PC-3 (cell line): ENCODE measurements at regions not wholly inside any gene's neighbourhood (a gene's known extent, or its start where the extent isn't known, plus 50 kb on each side); places are given as distances from the start of the nearest gene placed in this dataset.

Experiments used
- ATAC-seq: fragments of 200-7000 bp; cut with Tn5 transposase; 2 replicates; pipeline ENCODE4 v1.9.1; 2020; ENCODE audit warnings: mild to moderate bottlenecking, moderate library complexity
- BruUV-seq: library from RNA; stranded (reverse); fragments of 400-500 nt; replicated peaks from 2 replicates; lab custom pipeline; 2021; lab: Mats Ljungman, UMichigan
- CTCF ChIA-PET: fragments of 300-600 bp; sonication (Branson Sonifier 250); formaldehyde crosslinking; loops from one replicate; lab custom pipeline; 2022; ENCODE audit warnings: antibody characterized with exemption; lab: Charles Lee
- POLR2A ChIA-PET: fragments of 300-600 bp; sonication (Branson Sonifier 250); formaldehyde crosslinking; loops from one replicate; lab custom pipeline; 2022; ENCODE audit warnings: antibody characterized with exemption; ENCODE audit not compliant: unreplicated experiment; lab: Charles Lee
- DNase-seq: peaks from one replicate; pipeline ENCODE4 v3.0.0-alpha.2; 2015
- H2AFZ ChIP-seq: fragments of 300-600 bp; sonication (generic); 2 replicates; pipeline ENCODE4 v1.6.0; 2016; ENCODE audit warnings: antibody characterized with exemption, low read length
- H3F3A ChIP-seq: fragments of 300-600 bp; sonication (generic); one replicate; pipeline ENCODE4 v1.6.0; 2017; ENCODE audit warnings: antibody characterized with exemption, low read length, control low read depth, mild to moderate bottlenecking; ENCODE audit not compliant: unreplicated experiment
- H3K27ac ChIP-seq: fragments of 300-600 bp; sonication (generic); 2 replicates; pipeline ENCODE4 v1.5.1; 2016; ENCODE audit warnings: mild to moderate bottlenecking, low read length
- H3K27me3 ChIP-seq: fragments of 300-600 bp; sonication (generic); 2 replicates; pipeline ENCODE4 v1.6.1; 2016; ENCODE audit warnings: low read length, mixed read lengths
- H3K36me3 ChIP-seq: fragments of 300-600 bp; sonication (generic); 2 replicates; pipeline ENCODE4 v1.6.1; 2016; ENCODE audit warnings: low read depth, mixed run types, low read length, mixed read lengths
- H3K4me1 ChIP-seq: fragments of 300-600 bp; sonication (generic); 2 replicates; pipeline ENCODE4 v1.5.1; 2016; ENCODE audit warnings: low read length; ENCODE audit not compliant: insufficient read depth
- H3K4me2 ChIP-seq: fragments of 300-600 bp; sonication (generic); 2 replicates; pipeline ENCODE4 v1.6.0; 2016; ENCODE audit warnings: low read length
- H3K4me3 ChIP-seq: fragments of 300-600 bp; sonication (generic); 2 replicates; pipeline ENCODE4 v1.5.1; 2016; ENCODE audit warnings: mild to moderate bottlenecking, low read length, mixed read lengths
- H3K79me2 ChIP-seq: fragments of 300-600 bp; sonication (generic); 2 replicates; pipeline ENCODE4 v1.6.1; 2017; ENCODE audit warnings: low read length, mixed read lengths
- H3K9ac ChIP-seq: fragments of 300-600 bp; sonication (generic); 2 replicates; pipeline ENCODE4 v1.6.0; 2016; ENCODE audit warnings: mild to moderate bottlenecking, low read length
- H3K9me2 ChIP-seq: fragments of 300-600 bp; sonication (generic); replicated peaks from 2 replicates; pipeline ENCODE4 v1.6.1; 2016; ENCODE audit warnings: mixed run types, low read length, mixed read lengths
- H3K9me3 ChIP-seq: fragments of 300-600 bp; sonication (generic); 2 replicates; pipeline ENCODE4 v1.6.1; 2016; ENCODE audit warnings: low read length, mixed read lengths
- H4K20me1 ChIP-seq: fragments of 300-600 bp; sonication (generic); 2 replicates; pipeline ENCODE4 v1.6.1; 2016; ENCODE audit warnings: low read length, mixed read lengths
- EZH2 ChIP-seq: fragments of 300-600 bp; sonication (generic); IDR thresholded peaks from one replicate; pipeline ENCODE4 v1.6.1; 2017; ENCODE audit warnings: antibody characterized with exemption, mild to moderate bottlenecking, low read length; ENCODE audit not compliant: unreplicated experiment
- EZH2phosphoT487 ChIP-seq: fragments of 300-600 bp; sonication (generic); IDR thresholded peaks from 2 replicates; pipeline ENCODE4 v1.6.1; 2018; ENCODE audit warnings: mild to moderate bottlenecking, antibody characterized with exemption, low read length, borderline replicate concordance
- intact Hi-C: fragments of 100-400 bp; cut with micrococcal nuclease; formaldehyde crosslinking; loops from 2 replicates; pipeline ENCODE4 v1.9.0; 2023
- TF ChIP-seq, protein P1 (sequence below): fragments of 300-600 bp; sonication (generic); conservative IDR thresholded peaks from 2 replicates; pipeline ENCODE4 v1.5.1; 2017; ENCODE audit warnings: antibody characterized with exemption, low read depth, mild to moderate bottlenecking, low read length

GRCh38 chr3:99562990-99563607, 75.3 kb upstream of the COL8A1 start:
- peak overlapping the region; percentile 3; the same call in 1 of the 2 replicates for H3K4me2 ChIP-seq
- DNase-seq (peak; percentile 77), ATAC-seq (peak; percentile 73)
- no peaks in the 10 kb centered on the region for H4K20me1 ChIP-seq
- no peak overlapping the region for H3K9ac ChIP-seq
- H3K79me2 ChIP-seq, result no peaks in the 10 kb centered on the region
- CTCF ChIA-PET, result no interaction called here
- H3K27me3 ChIP-seq, result no peaks in the 10 kb centered on the region
- H3K9me3 ChIP-seq, result no peaks in the 10 kb centered on the region
- H3K9me2 ChIP-seq, result no peaks in the 10 kb centered on the region
- TF ChIP-seq EZH2, result no peak
- TF ChIP-seq, protein P1, sequence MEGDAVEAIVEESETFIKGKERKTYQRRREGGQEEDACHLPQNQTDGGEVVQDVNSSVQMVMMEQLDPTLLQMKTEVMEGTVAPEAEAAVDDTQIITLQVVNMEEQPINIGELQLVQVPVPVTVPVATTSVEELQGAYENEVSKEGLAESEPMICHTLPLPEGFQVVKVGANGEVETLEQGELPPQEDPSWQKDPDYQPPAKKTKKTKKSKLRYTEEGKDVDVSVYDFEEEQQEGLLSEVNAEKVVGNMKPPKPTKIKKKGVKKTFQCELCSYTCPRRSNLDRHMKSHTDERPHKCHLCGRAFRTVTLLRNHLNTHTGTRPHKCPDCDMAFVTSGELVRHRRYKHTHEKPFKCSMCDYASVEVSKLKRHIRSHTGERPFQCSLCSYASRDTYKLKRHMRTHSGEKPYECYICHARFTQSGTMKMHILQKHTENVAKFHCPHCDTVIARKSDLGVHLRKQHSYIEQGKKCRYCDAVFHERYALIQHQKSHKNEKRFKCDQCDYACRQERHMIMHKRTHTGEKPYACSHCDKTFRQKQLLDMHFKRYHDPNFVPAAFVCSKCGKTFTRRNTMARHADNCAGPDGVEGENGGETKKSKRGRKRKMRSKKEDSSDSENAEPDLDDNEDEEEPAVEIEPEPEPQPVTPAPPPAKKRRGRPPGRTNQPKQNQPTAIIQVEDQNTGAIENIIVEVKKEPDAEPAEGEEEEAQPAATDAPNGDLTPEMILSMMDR, result no peak
- TF ChIP-seq EZH2phosphoT487, result no peak
- POLR2A ChIA-PET, result no interaction called here
- no peak overlapping the region for H2AFZ ChIP-seq
- H3F3A ChIP-seq, result no peaks in the 10 kb centered on the region
- 0 out of 2 replicates have a peak, but pooled peaks cover 3% of the 10 kb centered on the region for H3K36me3 ChIP-seq
- no peak overlapping the region for H3K27ac ChIP-seq
- BruUV-seq, result no TSS peak
- peaks cover 22% of the 10 kb centered on the region for H3K4me1 ChIP-seq
- intact Hi-C loops, result no loop called here
- H3K4me3 ChIP-seq, result no peak overlapping the region

GRCh38 chr3:99562138-99562537, 76.3 kb upstream of the COL8A1 start:
- H3K27me3 ChIP-seq, result no peaks in the 10 kb centered on the region
- no TSS peak for BruUV-seq
- POLR2A ChIA-PET, result no interaction called here
- ATAC-seq, result no peak
- peak; percentile 52 for DNase-seq
- no peaks in the 10 kb centered on the region for H3K79me2 ChIP-seq
- H4K20me1 ChIP-seq, result no peaks in the 10 kb centered on the region
- intact Hi-C loops, result no loop called here
- H3K4me1 ChIP-seq, result peaks cover 22% of the 10 kb centered on the region
- TF ChIP-seq, protein P1, result no peak
- TF ChIP-seq EZH2 (no peak), EZH2phosphoT487 (no peak)
- H3K4me3 ChIP-seq, result no peak overlapping the region
- no peak overlapping the region for H3K9ac ChIP-seq
- 0 out of 2 replicates have a peak, but pooled peaks cover 3% of the 10 kb centered on the region for H3K36me3 ChIP-seq
- no peak overlapping the region for H2AFZ ChIP-seq
- H3F3A ChIP-seq, result no peaks in the 10 kb centered on the region
- no peak overlapping the region for H3K4me2 ChIP-seq
- no peaks in the 10 kb centered on the region for H3K9me3 ChIP-seq
- H3K9me2 ChIP-seq, result no peaks in the 10 kb centered on the region
- no peak overlapping the region for H3K27ac ChIP-seq
- CTCF ChIA-PET, result interaction anchor here (1.0 kb wide), 1 partner anchor 190 kb away, joined by 5 read pairs; no protein-coding TSS in a partner anchor

DNA sequence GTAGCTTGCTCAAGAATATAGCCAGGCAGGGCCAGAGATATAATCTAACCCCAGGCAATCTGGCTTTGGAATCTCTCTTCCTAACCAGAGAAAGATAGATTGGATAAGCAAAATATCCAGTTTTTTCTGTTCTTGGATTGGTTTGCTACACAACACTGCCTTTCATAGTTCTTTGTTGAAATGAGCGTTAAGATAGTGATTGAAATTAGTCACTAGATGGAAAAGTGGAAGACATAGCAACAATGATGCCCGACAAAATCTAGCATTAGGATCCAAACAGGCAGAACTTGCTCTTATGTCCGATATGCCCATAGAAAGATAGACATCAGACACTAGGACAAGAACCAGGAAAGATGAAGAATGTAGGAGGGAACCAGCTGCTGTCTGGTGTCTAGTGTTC, 77.3 kb upstream of the COL8A1 start:
- ATAC-seq, result no peak
- 0 out of 2 replicates have a peak, but pooled peaks cover 3% of the 10 kb centered on the region for H3K36me3 ChIP-seq
- H3K9me2 ChIP-seq, result no peaks in the 10 kb centered on the region
- CTCF ChIA-PET, result no interaction called here
- H4K20me1 ChIP-seq, result no peaks in the 10 kb centered on the region
- no peaks in the 10 kb centered on the region for H3K79me2 ChIP-seq
- no peak overlapping the region for H3K4me2 ChIP-seq
- BruUV-seq, result no TSS peak
- no peak overlapping the region for H2AFZ ChIP-seq
- intact Hi-C loops, result no loop called here
- no peak overlapping the region for H3K9ac ChIP-seq
- H3K4me1 ChIP-seq, result peaks cover 22% of the 10 kb centered on the region
- no peak overlapping the region for H3K4me3 ChIP-seq
- H3K27me3 ChIP-seq, result no peaks in the 10 kb centered on the region
- no peaks in the 10 kb centered on the region for H3F3A ChIP-seq
- TF ChIP-seq, protein P1, result no peak
- TF ChIP-seq EZH2phosphoT487 (no peak), EZH2 (no peak)
- DNase-seq, result no peak
- no peaks in the 10 kb centered on the region for H3K9me3 ChIP-seq
- H3K27ac ChIP-seq, result no peak overlapping the region
- POLR2A ChIA-PET, result no interaction called here
